ENCODE measurements at regions not wholly inside any gene's neighbourhood (a gene's known extent, or its start where the extent isn't known, plus 50 kb on each side); places are given as distances from the start of the nearest gene placed in this dataset.

- Histone ChIP-seq H3K27me3 (no peaks in the 10 kb centered on the region), H3K9me3 (no peaks in the 10 kb centered on the region), H3K4me1 (no peaks in the 10 kb centered on the region), H3K36me3 (no peaks in the 10 kb centered on the region), H3K27ac (no peak overlapping the region), H3K4me3 (no peak overlapping the region)
- no peak for TF ChIP-seq CTCF (IDR thresholded peaks at IDR 0.05 in 4 of 5, conservative IDR thresholded peaks at IDR 0.05 in 1 of 5)
- TF ChIP-seq POLR2A (IDR thresholded peaks at IDR 0.05): no peak
- intact Hi-C loops (cut with DNase I; ENCODE audit: low total_unique reads) (no loop called here), in situ Hi-C loops (cut with MboI; ENCODE audit: low sequenced_read_pairs in 4 of 4) (no loop called here)
- no peak for DNase-seq
- ATAC-seq: no peak
Measured at GRCh38 chr6:165001502-165002157, 307.8 kb downstream of the C6orf118 start.

- intact Hi-C loops (cut with DNase I; ENCODE audit: low total_unique reads) (no loop called here), in situ Hi-C loops (cut with MboI; ENCODE audit: low sequenced_read_pairs in 4 of 4) (no loop called here)
- H3K4me3 ChIP-seq: no peak overlapping the region
- no peaks in the 10 kb centered on the region for H3K4me1 ChIP-seq
- H3K27me3 ChIP-seq: no peaks in the 10 kb centered on the region
- no peak for DNase-seq
- no peak for ATAC-seq
- H3K9me3 ChIP-seq: no peaks in the 10 kb centered on the region
- no peak overlapping the region for H3K27ac ChIP-seq
- no peak for TF ChIP-seq CTCF (IDR thresholded peaks at IDR 0.05 in 4 of 5, conservative IDR thresholded peaks at IDR 0.05 in 1 of 5)
- no peak for TF ChIP-seq POLR2A (IDR thresholded peaks at IDR 0.05)
- H3K36me3 ChIP-seq: no peaks in the 10 kb centered on the region
Measured at GRCh38 chr6:164998297-164998696, 311.1 kb downstream of the C6orf118 start.

- H3K4me3 ChIP-seq: no peak overlapping the region
- in situ Hi-C loops (cut with MboI; ENCODE audit: low sequenced_read_pairs in 4 of 4) (no loop called here), intact Hi-C loops (cut with DNase I; ENCODE audit: low total_unique reads) (no loop called here)
- H3K4me1 ChIP-seq: no peaks in the 10 kb centered on the region
- no peaks in the 10 kb centered on the region for H3K27me3 ChIP-seq
- no peaks in the 10 kb centered on the region for H3K36me3 ChIP-seq
- no peak overlapping the region for H3K27ac ChIP-seq
- no peak for TF ChIP-seq CTCF (IDR thresholded peaks at IDR 0.05 in 4 of 5, conservative IDR thresholded peaks at IDR 0.05 in 1 of 5)
- TF ChIP-seq POLR2A (IDR thresholded peaks at IDR 0.05): no peak
- H3K9me3 ChIP-seq: no peaks in the 10 kb centered on the region
- no peak for DNase-seq
- no peak for ATAC-seq
Measured at GRCh38 chr6:164996838-164997237, 312.6 kb downstream of the C6orf118 start.

GRCh38 chr6:164991573-164991972, 317.8 kb downstream of the C6orf118 start:
- H3K36me3 ChIP-seq: no peaks in the 10 kb centered on the region
- in situ Hi-C loops (cut with MboI; ENCODE audit: low sequenced_read_pairs in 4 of 4) (no loop called here), intact Hi-C loops (cut with DNase I; ENCODE audit: low total_unique reads) (no loop called here)
- TF ChIP-seq CTCF (IDR thresholded peaks at IDR 0.05 in 4 of 5, conservative IDR thresholded peaks at IDR 0.05 in 1 of 5) (no peak), POLR2A (IDR thresholded peaks at IDR 0.05) (no peak)
- H3K27ac ChIP-seq: no peak overlapping the region
- no peaks in the 10 kb centered on the region for H3K27me3 ChIP-seq
- ATAC-seq (no peak), DNase-seq (no peak)
- H3K4me1 ChIP-seq: no peaks in the 10 kb centered on the region
- no peaks in the 10 kb centered on the region for H3K9me3 ChIP-seq
- no peak overlapping the region for H3K4me3 ChIP-seq

- Histone ChIP-seq H3K36me3 (no peaks in the 10 kb centered on the region), H3K4me3 (no peak overlapping the region), H3K27ac (no peak overlapping the region), H3K9me3 (no peaks in the 10 kb centered on the region), H3K4me1 (no peaks in the 10 kb centered on the region), H3K27me3 (no peaks in the 10 kb centered on the region)
- ATAC-seq (no peak), DNase-seq (no peak)
- intact Hi-C loops (cut with DNase I; ENCODE audit: low total_unique reads): no loop called here
- in situ Hi-C loops (cut with MboI; ENCODE audit: low sequenced_read_pairs in 4 of 4): no loop called here
- TF ChIP-seq CTCF (IDR thresholded peaks at IDR 0.05 in 4 of 5, conservative IDR thresholded peaks at IDR 0.05 in 1 of 5): no peak
- TF ChIP-seq POLR2A (IDR thresholded peaks at IDR 0.05): no peak
Measured at GRCh38 chr6:164990901-164991300, 318.5 kb downstream of the C6orf118 start.

All from gastrocnemius medialis (tissue), 4 donors.